H9 (cell line): ENCODE measurements at regions not wholly inside any gene's neighbourhood (a gene's known extent, or its start where the extent isn't known, plus 50 kb on each side); places are given as distances from the start of the nearest gene placed in this dataset.

Source experiments
- DNase-seq: peaks from one replicate; pipeline ENCODE4 v3.0.0-alpha.2; 2017
- H2AFZ ChIP-seq: one replicate; pipeline ENCODE4 v1.6.1; 2013; ENCODE audit warnings: mild to moderate bottlenecking, low read length, control low read depth, moderate library complexity
- H2AK5ac ChIP-seq: 2 replicates; pipeline ENCODE4 v1.6.1; 2013; ENCODE audit warnings: low read length, control low read depth, mixed read lengths; ENCODE audit not compliant: insufficient read length
- H2BK120ac ChIP-seq: one replicate; pipeline ENCODE4 v1.6.1; 2013; ENCODE audit warnings: low read depth, mild to moderate bottlenecking, low read length, control low read depth, inconsistent platforms; ENCODE audit not compliant: poor library complexity, severe bottlenecking
- H2BK12ac ChIP-seq: 2 replicates; pipeline ENCODE4 v1.6.1; 2013; ENCODE audit warnings: low read length, control low read depth, mixed read lengths, low read depth; ENCODE audit not compliant: insufficient read length
- H2BK15ac ChIP-seq: 2 replicates; pipeline ENCODE4 v1.6.1; 2013; ENCODE audit warnings: low read depth, low read length, control low read depth
- H2BK20ac ChIP-seq: one replicate; pipeline ENCODE4 v1.6.1; 2013; ENCODE audit warnings: low read depth, mild to moderate bottlenecking, low read length, control low read depth, inconsistent platforms; ENCODE audit not compliant: poor library complexity, severe bottlenecking
- H2BK5ac ChIP-seq: 2 replicates; pipeline ENCODE4 v1.6.1; 2013; ENCODE audit warnings: low read length, control low read depth, mixed read lengths; ENCODE audit not compliant: insufficient read length
- H3K14ac ChIP-seq: 2 replicates; pipeline ENCODE4 v1.6.1; 2013; ENCODE audit warnings: low read length, control low read depth; ENCODE audit not compliant: insufficient read depth
- H3K18ac ChIP-seq: 2 replicates; pipeline ENCODE4 v1.6.1; 2013; ENCODE audit warnings: low read depth, mild to moderate bottlenecking, mixed read lengths, low read length, control low read depth; ENCODE audit not compliant: insufficient read length
- H3K23ac ChIP-seq: 2 replicates; pipeline ENCODE4 v1.6.1; 2013; ENCODE audit warnings: low read length, control low read depth, mixed read lengths, low read depth; ENCODE audit not compliant: insufficient read length
- H3K23me2 ChIP-seq: 2 replicates; pipeline ENCODE4 v1.6.1; 2013; ENCODE audit warnings: low read depth, mild to moderate bottlenecking, mixed read lengths, low read length, control low read depth; ENCODE audit not compliant: insufficient read length, poor library complexity, severe bottlenecking
- H3K27ac ChIP-seq: 2 replicates; pipeline ENCODE4 v1.5.1; 2013; ENCODE audit warnings: low read length, control low read depth, mixed read lengths, low read depth; ENCODE audit not compliant: insufficient read length
- H3K27me3 ChIP-seq: 2 replicates; pipeline ENCODE4 v1.6.1; 2013; ENCODE audit warnings: low read length, control low read depth, inconsistent platforms; ENCODE audit not compliant: insufficient read depth
- H3K4ac ChIP-seq: 2 replicates; pipeline ENCODE4 v1.6.1; 2013; ENCODE audit warnings: low read depth, mild to moderate bottlenecking, control low read depth, inconsistent platforms, low read length, moderate library complexity
- H3K4me1 ChIP-seq: 2 replicates; pipeline ENCODE4 v1.6.1; 2013; ENCODE audit warnings: low read length, control low read depth, inconsistent platforms; ENCODE audit not compliant: insufficient read depth
- H3K4me2 ChIP-seq: 2 replicates; pipeline ENCODE4 v1.6.1; 2013; ENCODE audit warnings: low read length, control low read depth, mixed read lengths; ENCODE audit not compliant: insufficient read length, insufficient read depth
- H3K56ac ChIP-seq: 2 replicates; pipeline ENCODE4 v1.6.1; 2013; ENCODE audit warnings: low read depth, mild to moderate bottlenecking, mixed read lengths, low read length, control low read depth; ENCODE audit not compliant: insufficient read length
- H3K79me1 ChIP-seq: 2 replicates; pipeline ENCODE4 v1.6.1; 2013; ENCODE audit warnings: low read depth, mild to moderate bottlenecking, moderate library complexity, low read length, control low read depth, inconsistent platforms; ENCODE audit not compliant: insufficient read depth, poor library complexity, severe bottlenecking
- H3K79me2 ChIP-seq: 2 replicates; pipeline ENCODE4 v1.6.1; 2013; ENCODE audit warnings: low read length, control low read depth, inconsistent platforms; ENCODE audit not compliant: insufficient read depth
- H3K9ac ChIP-seq: 2 replicates; pipeline ENCODE4 v1.6.1; 2013; ENCODE audit warnings: low read length, control low read depth, mixed read lengths; ENCODE audit not compliant: insufficient read length; ENCODE audit errors: extremely low read depth
- H3K9me3 ChIP-seq: one replicate; pipeline ENCODE4 v1.6.1; 2013; ENCODE audit warnings: low read depth, low read length, inconsistent platforms; ENCODE audit not compliant: control insufficient read depth
- H3T11ph ChIP-seq: one replicate; pipeline ENCODE4 v1.6.1; 2013; ENCODE audit warnings: mild to moderate bottlenecking, low read length, control low read depth, inconsistent platforms
- H4K20me1 ChIP-seq: one replicate; pipeline ENCODE4 v1.6.1; 2013; ENCODE audit not compliant: control insufficient read depth, insufficient read length, insufficient read depth
- H4K5ac ChIP-seq: 2 replicates; pipeline ENCODE4 v1.6.1; 2013; ENCODE audit warnings: low read depth, mild to moderate bottlenecking, mixed read lengths, low read length, control low read depth; ENCODE audit not compliant: insufficient read length
- H4K8ac ChIP-seq: replicated peaks from 2 replicates; pipeline ENCODE4 v1.6.1; 2013; ENCODE audit warnings: low read length, control low read depth, mixed read lengths, low read depth; ENCODE audit not compliant: insufficient read length
- H4K91ac ChIP-seq: 2 replicates; pipeline ENCODE4 v1.6.1; 2013; ENCODE audit warnings: low read depth, mild to moderate bottlenecking, moderate library complexity, mixed read lengths, low read length, control low read depth; ENCODE audit not compliant: insufficient read length
- H3K27ac Mint-ChIP-seq, 3 experiments: 2 replicates in 2 of 3; 3 replicates in 1 of 3; pipeline ENCODE4 v1.8.0; 2020 to 2021; ENCODE audit warnings: mixed read lengths in 3 of 3, mild to moderate bottlenecking in 1 of 3, moderate library complexity in 1 of 3
- H3K27me3 Mint-ChIP-seq: 2 replicates; pipeline ENCODE4 v1.8.0; 2021; ENCODE audit warnings: low read depth, mild to moderate bottlenecking, moderate library complexity, mixed read lengths
- H3K36me3 Mint-ChIP-seq, 3 experiments: 2 replicates in 2 of 3; 3 replicates in 1 of 3; pipeline ENCODE4 v1.8.0; 2020 to 2021; ENCODE audit warnings: low read depth in 3 of 3, mixed read lengths in 3 of 3; ENCODE audit not compliant: insufficient read depth in 1 of 3
- H3K4me1 Mint-ChIP-seq, 2 experiments: 2 replicates each; pipeline ENCODE4 v1.8.0; 2020; ENCODE audit warnings: mixed read lengths in 2 of 2
- H3K4me3 Mint-ChIP-seq, 2 experiments: 2 replicates in 1 of 2; 3 replicates in 1 of 2; pipeline ENCODE4 v1.8.0; 2020 to 2021; ENCODE audit warnings: mild to moderate bottlenecking in 2 of 2, mixed read lengths in 2 of 2, moderate library complexity in 1 of 2
- H3K9me3 Mint-ChIP-seq, 2 experiments: 2 replicates in 1 of 2; 3 replicates in 1 of 2; pipeline ENCODE4 v1.8.0; 2020; ENCODE audit warnings: mild to moderate bottlenecking in 2 of 2, mixed read lengths in 2 of 2, moderate library complexity in 1 of 2
- CTCF ChIP-seq: fragments of 200-600 bp; sonication (generic); conservative IDR thresholded peaks from 3 replicates; pipeline ENCODE4 v1.8.0; 2021; ENCODE audit warnings: antibody characterized with exemption, mild to moderate bottlenecking
- WGBS: extraction: QIAGEN DNeasy Blood & Tissue Kit; methylation state at CpG from one replicate; pipeline ENCODE4 v1.1.7; 2013; ENCODE audit warnings: missing lambda C conversion rate, low lambda C conversion rate, mixed read lengths; ENCODE audit not compliant: insufficient read length; ENCODE audit errors: extremely low coverage; 5-methylcytosine and 5-hydroxymethylcytosine counted together

GRCh38 chr10:61567729-61568128, 95.0 kb upstream of the CABCOCO1 start:
- Histone ChIP-seq H3T11ph (no peak overlapping the region), H3K79me2 (no peaks in the 10 kb centered on the region), H3K9me3 (no peaks in the 10 kb centered on the region), H4K91ac (no peak overlapping the region), H3K4me1 (no peaks in the 10 kb centered on the region), H3K56ac (no peak overlapping the region), H3K23me2 (no peaks in the 10 kb centered on the region), H3K4me2 (no peak overlapping the region), H3K4ac (no peak overlapping the region), H4K5ac (no peak overlapping the region), H3K18ac (no peak overlapping the region), H2AK5ac (no peak overlapping the region), H3K27me3 (no peaks in the 10 kb centered on the region), H2BK120ac (no peak overlapping the region), H2BK12ac (no peak overlapping the region), H3K79me1 (no peaks in the 10 kb centered on the region), H4K8ac (no peak overlapping the region), H2BK15ac (no peak overlapping the region), H4K20me1 (no peaks in the 10 kb centered on the region), H3K23ac (no peak overlapping the region), H3K14ac (no peak overlapping the region), H2AFZ (no peak overlapping the region), H2BK5ac (no peak overlapping the region), H2BK20ac (no peak overlapping the region), H3K9ac (no peak overlapping the region), H3K27ac (no peak overlapping the region)
- H3K9me3 Mint-ChIP-seq: peaks cover 12 to 18% of the 10 kb centered on the region in 2 experiments
- DNase-seq: no peak
- H3K4me1 Mint-ChIP-seq: no peaks in the 10 kb centered on the region
- no peak for TF ChIP-seq CTCF
- H3K4me3 Mint-ChIP-seq: no peak overlapping the region
- WGBS: no CpG with 5 or more reads among the region's 2 CpGs
- peaks cover 10 to 13% (median 10%) of the 10 kb centered on the region in 3 experiments for H3K36me3 Mint-ChIP-seq
- H3K27me3 Mint-ChIP-seq: no peaks in the 10 kb centered on the region
- H3K27ac Mint-ChIP-seq: no peak overlapping the region
